K562 (cell line): ENCODE measurements at regions not wholly inside any gene's neighbourhood (a gene's known extent, or its start where the extent isn't known, plus 50 kb on each side); places are given as distances from the start of the nearest gene placed in this dataset.

Source experiments
- ATAC-seq: fragments of 200-7000 bp; cut with Tn5 transposase; 3 replicates; pipeline ENCODE4 v1.9.1; 2020; ENCODE audit warnings: moderate library complexity
- BruUV-seq: library from RNA; stranded (reverse); fragments of 400-500 nt; replicated peaks from 2 replicates; lab custom pipeline; 2021; lab: Mats Ljungman, UMichigan
- CTCF ChIA-PET: fragments of 300-600 bp; formaldehyde crosslinking; extraction: SDS; loops from one replicate; lab custom pipeline; 2021; ENCODE audit warnings: low intra/inter-chr PET ratio; lab: Yijun Ruan, JAX
- POLR2A ChIA-PET: fragments of 300-600, 350-650 bp; sonication (Branson Sonifier 250); formaldehyde crosslinking; extraction: SDS; loops from one replicate; lab custom pipeline; 2021; ENCODE audit warnings: antibody characterized with exemption, inconsistent platforms; lab: Yijun Ruan, JAX
- DNase-seq, 4 experiments: peaks; one replicate each; pipeline versions ENCODE4 v3.0.0 to v3.0.0-alpha.2; 2011 to 2018; ENCODE audit warnings: low spot score in 3 of 4, mixed read lengths in 3 of 4; ENCODE audit errors: extremely low read depth in 1 of 4
- FAIRE-seq: peaks from 2 replicates; lab custom pipeline; 2011; peaks lifted over from hg19 to GRCh38; lab: Jason Lieb, UNC
- H2AFZ ChIP-seq: 2 replicates; pipeline ENCODE4 v1.6.0; 2011; ENCODE audit warnings: low read depth, low read length, control low read depth, inconsistent platforms
- H3K27ac ChIP-seq: fragments of 200-600 bp; 3 replicates; pipeline ENCODE4 v1.8.0; 2011; ENCODE audit warnings: low read depth, mild to moderate bottlenecking, control low read depth, inconsistent platforms, low read length, moderate library complexity, mixed read lengths; ENCODE audit errors: extremely low read depth
- H3K27me3 ChIP-seq, 2 experiments: fragments of 300-600 bp in 1 of 2; 2 replicates in 1 of 2; 3 replicates in 1 of 2; pipeline versions ENCODE4 v1.6.0 to v1.8.0; 2011; ENCODE audit warnings: inconsistent platforms in 2 of 2, low read length in 2 of 2, mild to moderate bottlenecking in 1 of 2, mixed read lengths in 1 of 2, moderate library complexity in 1 of 2; ENCODE audit not compliant: control insufficient read depth in 2 of 2, insufficient read depth in 2 of 2
- H3K36me3 ChIP-seq: fragments of 300-600 bp; 3 replicates; pipeline ENCODE4 v1.8.0; 2011; ENCODE audit warnings: mild to moderate bottlenecking, low read length, inconsistent platforms; ENCODE audit not compliant: control insufficient read depth, insufficient read depth
- H3K4me1 ChIP-seq, 2 experiments: fragments of 200-600 bp in 1 of 2; replicated peaks in 1 of 2; 2 replicates in 1 of 2; 3 replicates in 1 of 2; pipeline versions ENCODE4 v1.5.1 to v1.8.0; 2011; ENCODE audit warnings: inconsistent platforms in 2 of 2, low read length in 2 of 2, mild to moderate bottlenecking in 1 of 2, mixed read lengths in 1 of 2, moderate library complexity in 1 of 2; ENCODE audit not compliant: control insufficient read depth in 2 of 2, insufficient read depth in 2 of 2
- H3K4me2 ChIP-seq: 2 replicates; pipeline ENCODE4 v1.6.1; 2011; ENCODE audit warnings: low read length, control low read depth, inconsistent platforms, mixed read lengths; ENCODE audit not compliant: insufficient read depth
- H3K4me3 ChIP-seq: fragments of 200-600 bp; sonication (generic), shearing (Covaris generic); 2 replicates; pipeline ENCODE4 v1.5.1; 2016; ENCODE audit warnings: control low read depth, inconsistent platforms
- H3K79me2 ChIP-seq: fragments of 200-600 bp; 3 replicates; pipeline ENCODE4 v1.8.0; 2011; ENCODE audit warnings: low read length, inconsistent platforms; ENCODE audit not compliant: control insufficient read depth, insufficient read depth
- H3K9ac ChIP-seq, 2 experiments: 2 replicates each; pipeline versions ENCODE4 v1.6.0 to v1.6.1; 2011; ENCODE audit warnings: low read depth in 2 of 2, low read length in 2 of 2, control low read depth in 1 of 2, inconsistent platforms in 1 of 2, mild to moderate bottlenecking in 1 of 2, mixed read lengths in 1 of 2; ENCODE audit not compliant: insufficient read depth in 1 of 2
- H3K9me1 ChIP-seq: one replicate; pipeline ENCODE4 v1.6.0; 2011; ENCODE audit warnings: inconsistent platforms, mild to moderate bottlenecking, low read length, moderate library complexity; ENCODE audit not compliant: control insufficient read depth, insufficient read depth
- H3K9me3 ChIP-seq: replicated peaks from 2 replicates; pipeline ENCODE4 v1.5.1; 2011; ENCODE audit warnings: low read depth, low read length, inconsistent platforms; ENCODE audit not compliant: control insufficient read depth, insufficient read depth
- H4K20me1 ChIP-seq: replicated peaks from 2 replicates; pipeline ENCODE4 v1.6.1; 2011; ENCODE audit warnings: low read length, inconsistent platforms, mixed read lengths; ENCODE audit not compliant: control insufficient read depth, insufficient read depth
- CREBBP ChIP-seq: IDR thresholded peaks from one replicate; pipeline ENCODE4 v1.6.1; 2012; ENCODE audit warnings: low read depth, mild to moderate bottlenecking, control low read depth, inconsistent platforms, low read length
- ELF4 ChIP-seq: fragments of 450-650 bp; formaldehyde crosslinking; IDR thresholded peaks from 2 replicates; pipeline ENCODE4 v1.4.0; 2022; ENCODE audit warnings: missing genetic modification characterization
- HMG20B ChIP-seq: fragments of 250-450 bp; sonication (Bioruptor Pico); IDR thresholded peaks from 2 replicates; pipeline ENCODE4 v1.5.0; 2021; ENCODE audit warnings: mild to moderate bottlenecking
- HNRNPLL ChIP-seq: fragments of 200-400 bp; formaldehyde crosslinking; IDR thresholded peaks from 2 replicates; pipeline ENCODE4 v1.6.1; 2017; ENCODE audit warnings: low read length, low read depth, mild to moderate bottlenecking; ENCODE audit not compliant: poor library complexity, severe bottlenecking
- JUND ChIP-seq, 2 experiments: IDR thresholded peaks; 2 replicates in 1 of 2; 3 replicates in 1 of 2; pipeline ENCODE4 v1.6.1; 2011; ENCODE audit warnings: borderline replicate concordance in 2 of 2, low read depth in 2 of 2, low read length in 2 of 2, improper control_type of control experiment in 1 of 2, missing biosample characterization in 1 of 2, missing genetic modification characterization in 1 of 2, missing genetic modification reagents in 1 of 2
- MCM3 ChIP-seq: fragments of 450-650 bp; IDR thresholded peaks from 2 replicates; pipeline ENCODE4 v1.6.1; 2016
- POU5F1 ChIP-seq: fragments of 150-350 bp; IDR thresholded peaks from 2 replicates; pipeline ENCODE4 v1.6.1; 2014; ENCODE audit warnings: borderline replicate concordance, low read length, low read depth, mild to moderate bottlenecking; ENCODE audit not compliant: partially characterized antibody
- THRAP3 ChIP-seq: fragments of 450-650 bp; IDR thresholded peaks from 2 replicates; pipeline ENCODE4 v1.6.1; 2016; ENCODE audit warnings: mild to moderate bottlenecking, inconsistent platforms, borderline replicate concordance
- TRIM24 ChIP-seq, 2 experiments: fragments of 450-650 bp; IDR thresholded peaks; 2 replicates each; pipeline ENCODE4 v1.6.1; 2016
- XRCC4 ChIP-seq: IDR thresholded peaks from one replicate; pipeline ENCODE4 v1.6.1; 2011; ENCODE audit not compliant: insufficient read depth, insufficient read length; ENCODE audit errors: extremely low read depth
- ZNF165 ChIP-seq: fragments of 250-450 bp; sonication (Bioruptor Pico); IDR thresholded peaks from 2 replicates; pipeline ENCODE4 v1.4.0; 2020; ENCODE audit warnings: borderline replicate concordance
- WGBS: fragments of 100-300 bp; shearing (Covaris generic); methylation state at CpG from one replicate; pipeline ENCODE4 v1.1.6; 2016; ENCODE audit warnings: low coverage, mixed read lengths; ENCODE audit not compliant: insufficient coverage; ENCODE audit errors: missing lambda C conversion rate; 5-methylcytosine and 5-hydroxymethylcytosine counted together
- in situ Hi-C: fragments of 300-500 bp; cut with MboI; formaldehyde crosslinking; loops from 4 replicates; pipeline ENCODE4 v1.15.0; 2018; ENCODE audit warnings: inconsistent platforms, mixed read lengths
- intact Hi-C: fragments of 100-400 bp; cut with micrococcal nuclease; formaldehyde crosslinking; loops from 2 replicates; pipeline ENCODE4 v1.14.2; 2022
- TF ChIP-seq, protein P1 (sequence below): fragments of 250-450 bp; sonication (Bioruptor Pico); IDR thresholded peaks from 2 replicates; pipeline ENCODE4 v1.8.0; 2022; ENCODE audit warnings: moderate library complexity, mild to moderate bottlenecking, inconsistent platforms
- TF ChIP-seq, protein P2 (sequence below): fragments of 150-350 bp; conservative IDR thresholded peaks from 2 replicates; pipeline ENCODE4 v1.6.1; 2014; ENCODE audit warnings: low read length
- TF ChIP-seq, protein P3 (sequence below): fragments of 450-650 bp; IDR thresholded peaks from 2 replicates; pipeline ENCODE4 v1.6.1; 2016; ENCODE audit warnings: mild to moderate bottlenecking
- TF ChIP-seq, protein P4 (sequence below): sonication (generic); formaldehyde crosslinking; IDR thresholded peaks from 2 replicates; pipeline ENCODE4 v1.8.0; 2022; ENCODE audit warnings: mild to moderate bottlenecking, missing genetic modification reagents

DNA sequence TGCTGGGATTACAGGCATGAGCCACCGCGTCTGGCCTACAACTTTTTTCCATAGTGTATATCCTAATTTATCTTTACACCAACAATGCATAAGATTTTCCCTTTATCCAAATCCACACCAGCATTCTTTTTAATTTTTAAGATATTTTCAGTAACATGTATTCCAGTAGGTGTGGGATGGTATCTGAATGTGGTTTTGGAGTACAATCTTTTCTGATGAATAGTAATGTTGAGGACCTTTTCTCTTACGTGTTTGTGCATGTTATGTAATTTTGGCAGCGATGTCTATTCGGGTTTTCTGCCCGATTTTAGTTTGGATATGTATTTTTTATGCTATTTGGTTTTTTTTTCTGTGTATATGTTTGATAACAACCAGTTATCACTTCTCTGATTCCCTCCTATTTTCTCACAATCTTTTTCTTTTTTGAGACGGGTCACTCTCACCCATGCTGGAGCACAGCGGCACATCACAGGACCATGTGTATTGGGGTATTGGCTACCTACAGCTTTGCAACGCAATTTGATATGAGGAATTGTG is 114.6 kb upstream of the GRK3 start:
- no peaks in the 10 kb centered on the region for H3K27me3 ChIP-seq
- H3K9ac ChIP-seq, result peak overlapping the region in 1 of 2 experiments; percentile 14; a peak in 1 of 4 replicates
- FAIRE-seq (no peak), ATAC-seq (no peak), DNase-seq (no peak)
- intact Hi-C loops (loop anchor here (10.0 kb wide), 1 partner anchor 85 kb away; no protein-coding TSS in a partner anchor), in situ Hi-C loops (loop anchor here (10.0 kb wide), 2 partner anchors 225 to 885 kb away; no protein-coding TSS in a partner anchor)
- peak overlapping the region; percentile 73 for H3K4me3 ChIP-seq
- H4K20me1 ChIP-seq, result no peaks in the 10 kb centered on the region; the same call in 1 of the 2 replicates
- H2AFZ ChIP-seq, result no peak overlapping the region
- 29% methylated on average over 9 of the region's 9 CpGs for WGBS
- no peak overlapping the region for H3K27ac ChIP-seq
- ChIA-PET CTCF (no interaction called here), POLR2A (no interaction called here)
- no peaks in the 10 kb centered on the region for H3K9me3 ChIP-seq
- H3K9me1 ChIP-seq, result no peaks in the 10 kb centered on the region
- no TSS peak for BruUV-seq
- H3K79me2 ChIP-seq, result peaks cover 75% of the 10 kb centered on the region
- H3K36me3 ChIP-seq, result peaks cover 17% of the 10 kb centered on the region; the same call in 2 of the 3 replicates
- peaks cover 0 to 10% of the 10 kb centered on the region in 2 experiments; a peak in 3 of 5 replicates for H3K4me1 ChIP-seq
- peak overlapping the region; percentile 78 for H3K4me2 ChIP-seq
- TF ChIP-seq JUND (IDR thresholded peaks at IDR 0.05; ENCODE audit: borderline replicate concordance, low read depth, low read length), result no peak
- no peak for TF ChIP-seq JUND (tag; IDR thresholded peaks at IDR 0.05; ENCODE audit: borderline replicate concordance, low read depth, low read length)
- TF ChIP-seq CREBBP, result no peak
- TF ChIP-seq, protein P1, sequence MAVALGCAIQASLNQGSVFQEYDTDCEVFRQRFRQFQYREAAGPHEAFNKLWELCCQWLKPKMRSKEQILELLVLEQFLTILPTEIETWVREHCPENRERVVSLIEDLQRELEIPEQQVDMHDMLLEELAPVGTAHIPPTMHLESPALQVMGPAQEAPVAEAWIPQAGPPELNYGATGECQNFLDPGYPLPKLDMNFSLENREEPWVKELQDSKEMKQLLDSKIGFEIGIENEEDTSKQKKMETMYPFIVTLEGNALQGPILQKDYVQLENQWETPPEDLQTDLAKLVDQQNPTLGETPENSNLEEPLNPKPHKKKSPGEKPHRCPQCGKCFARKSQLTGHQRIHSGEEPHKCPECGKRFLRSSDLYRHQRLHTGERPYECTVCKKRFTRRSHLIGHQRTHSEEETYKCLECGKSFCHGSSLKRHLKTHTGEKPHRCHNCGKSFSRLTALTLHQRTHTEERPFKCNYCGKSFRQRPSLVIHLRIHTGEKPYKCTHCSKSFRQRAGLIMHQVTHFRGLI (CRISPR knock-in tag), result no peak
- TF ChIP-seq, protein P2, sequence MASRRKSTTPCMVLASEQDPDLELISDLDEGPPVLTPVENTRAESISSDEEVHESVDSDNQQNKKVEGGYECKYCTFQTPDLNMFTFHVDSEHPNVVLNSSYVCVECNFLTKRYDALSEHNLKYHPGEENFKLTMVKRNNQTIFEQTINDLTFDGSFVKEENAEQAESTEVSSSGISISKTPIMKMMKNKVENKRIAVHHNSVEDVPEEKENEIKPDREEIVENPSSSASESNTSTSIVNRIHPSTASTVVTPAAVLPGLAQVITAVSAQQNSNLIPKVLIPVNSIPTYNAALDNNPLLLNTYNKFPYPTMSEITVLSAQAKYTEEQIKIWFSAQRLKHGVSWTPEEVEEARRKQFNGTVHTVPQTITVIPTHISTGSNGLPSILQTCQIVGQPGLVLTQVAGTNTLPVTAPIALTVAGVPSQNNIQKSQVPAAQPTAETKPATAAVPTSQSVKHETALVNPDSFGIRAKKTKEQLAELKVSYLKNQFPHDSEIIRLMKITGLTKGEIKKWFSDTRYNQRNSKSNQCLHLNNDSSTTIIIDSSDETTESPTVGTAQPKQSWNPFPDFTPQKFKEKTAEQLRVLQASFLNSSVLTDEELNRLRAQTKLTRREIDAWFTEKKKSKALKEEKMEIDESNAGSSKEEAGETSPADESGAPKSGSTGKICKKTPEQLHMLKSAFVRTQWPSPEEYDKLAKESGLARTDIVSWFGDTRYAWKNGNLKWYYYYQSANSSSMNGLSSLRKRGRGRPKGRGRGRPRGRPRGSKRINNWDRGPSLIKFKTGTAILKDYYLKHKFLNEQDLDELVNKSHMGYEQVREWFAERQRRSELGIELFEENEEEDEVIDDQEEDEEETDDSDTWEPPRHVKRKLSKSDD, result no peak
- TF ChIP-seq TRIM24 (IDR thresholded peaks at IDR 0.05), result no peak
- no peak for TF ChIP-seq THRAP3
- TF ChIP-seq, protein P3, sequence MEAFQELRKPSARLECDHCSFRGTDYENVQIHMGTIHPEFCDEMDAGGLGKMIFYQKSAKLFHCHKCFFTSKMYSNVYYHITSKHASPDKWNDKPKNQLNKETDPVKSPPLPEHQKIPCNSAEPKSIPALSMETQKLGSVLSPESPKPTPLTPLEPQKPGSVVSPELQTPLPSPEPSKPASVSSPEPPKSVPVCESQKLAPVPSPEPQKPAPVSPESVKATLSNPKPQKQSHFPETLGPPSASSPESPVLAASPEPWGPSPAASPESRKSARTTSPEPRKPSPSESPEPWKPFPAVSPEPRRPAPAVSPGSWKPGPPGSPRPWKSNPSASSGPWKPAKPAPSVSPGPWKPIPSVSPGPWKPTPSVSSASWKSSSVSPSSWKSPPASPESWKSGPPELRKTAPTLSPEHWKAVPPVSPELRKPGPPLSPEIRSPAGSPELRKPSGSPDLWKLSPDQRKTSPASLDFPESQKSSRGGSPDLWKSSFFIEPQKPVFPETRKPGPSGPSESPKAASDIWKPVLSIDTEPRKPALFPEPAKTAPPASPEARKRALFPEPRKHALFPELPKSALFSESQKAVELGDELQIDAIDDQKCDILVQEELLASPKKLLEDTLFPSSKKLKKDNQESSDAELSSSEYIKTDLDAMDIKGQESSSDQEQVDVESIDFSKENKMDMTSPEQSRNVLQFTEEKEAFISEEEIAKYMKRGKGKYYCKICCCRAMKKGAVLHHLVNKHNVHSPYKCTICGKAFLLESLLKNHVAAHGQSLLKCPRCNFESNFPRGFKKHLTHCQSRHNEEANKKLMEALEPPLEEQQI, result no peak
- TF ChIP-seq POU5F1, result no peak
- TF ChIP-seq ZNF165 (CRISPR knock-in tag), result no peak
- TF ChIP-seq HMG20B, result no peak
- no peak for TF ChIP-seq HNRNPLL
- no peak for TF ChIP-seq ELF4 (CRISPR knock-in tag)
- no peak for TF ChIP-seq MCM3
- no peak for TF ChIP-seq XRCC4
- TF ChIP-seq, protein P4, sequence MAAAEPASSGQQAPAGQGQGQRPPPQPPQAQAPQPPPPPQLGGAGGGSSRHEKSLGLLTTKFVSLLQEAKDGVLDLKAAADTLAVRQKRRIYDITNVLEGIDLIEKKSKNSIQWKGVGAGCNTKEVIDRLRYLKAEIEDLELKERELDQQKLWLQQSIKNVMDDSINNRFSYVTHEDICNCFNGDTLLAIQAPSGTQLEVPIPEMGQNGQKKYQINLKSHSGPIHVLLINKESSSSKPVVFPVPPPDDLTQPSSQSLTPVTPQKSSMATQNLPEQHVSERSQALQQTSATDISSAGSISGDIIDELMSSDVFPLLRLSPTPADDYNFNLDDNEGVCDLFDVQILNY, result no peak
